NB4 (cell line): ENCODE measurements at regions not wholly inside any gene's neighbourhood (a gene's known extent, or its start where the extent isn't known, plus 50 kb on each side); places are given as distances from the start of the nearest gene placed in this dataset.

ENCODE experiments used
- CTCF ChIP-seq: IDR thresholded peaks from one replicate; pipeline ENCODE4 v1.5.1; 2012; ENCODE audit warnings: low read depth, low read length
- MAX ChIP-seq: IDR thresholded peaks from 2 replicates; pipeline ENCODE4 v1.6.1; 2011; ENCODE audit warnings: low read depth, low read length
- MYC ChIP-seq: IDR thresholded peaks from 2 replicates; pipeline ENCODE4 v1.6.1; 2011; ENCODE audit warnings: low read depth, low read length
- POLR2A ChIP-seq: IDR thresholded peaks from 2 replicates; pipeline ENCODE4 v1.6.1; 2011; ENCODE audit warnings: mild to moderate bottlenecking; ENCODE audit not compliant: insufficient read length; ENCODE audit errors: extremely low read depth

GRCh38 chr1:58096714-58097113, 449.8 kb downstream of the OMA1 start:
- TF ChIP-seq CTCF (no peak), POLR2A (no peak), MAX (no peak), MYC (no peak)
